Vagina (tissue), 2 donors: ENCODE measurements at regions not wholly inside any gene's neighbourhood (a gene's known extent, or its start where the extent isn't known, plus 50 kb on each side); places are given as distances from the start of the nearest gene placed in this dataset.

Experiments used
- CTCF ChIP-seq, 3 experiments: fragments of 450-650 bp in 2 of 3; fragments of 200-600 bp in 1 of 3; sonication (generic) in 1 of 3; IDR thresholded peaks; one replicate each; pipeline ENCODE4 v1.5.1; 2017 to 2019; ENCODE audit warnings: antibody characterized with exemption in 3 of 3, mild to moderate bottlenecking in 2 of 3, moderate library complexity in 2 of 3
- POLR2A ChIP-seq, 2 donors: fragments of 450-650 bp; IDR thresholded peaks; one replicate each; pipeline ENCODE4 v1.6.1; 2017; ENCODE audit warnings: antibody characterized with exemption in 2 of 2, mild to moderate bottlenecking in 2 of 2, moderate library complexity in 2 of 2

- no peak for TF ChIP-seq POLR2A (IDR thresholded peaks at IDR 0.05)
- no peak for TF ChIP-seq CTCF (IDR thresholded peaks at IDR 0.05)
Measured at GRCh38 chr2:60095903-60096302, 457.6 kb downstream of the BCL11A start.
